SIG-M5 treated with dmso at 0.1 percent for 504 hours (cell line): ENCODE measurements at regions not wholly inside any gene's neighbourhood (a gene's known extent, or its start where the extent isn't known, plus 50 kb on each side); places are given as distances from the start of the nearest gene placed in this dataset.

Experiments
- DNase-seq: peaks from one replicate; lab custom pipeline; 2025; ENCODE audit not compliant: unreplicated experiment; lab: John Stamatoyannopoulos, UW

DNA sequence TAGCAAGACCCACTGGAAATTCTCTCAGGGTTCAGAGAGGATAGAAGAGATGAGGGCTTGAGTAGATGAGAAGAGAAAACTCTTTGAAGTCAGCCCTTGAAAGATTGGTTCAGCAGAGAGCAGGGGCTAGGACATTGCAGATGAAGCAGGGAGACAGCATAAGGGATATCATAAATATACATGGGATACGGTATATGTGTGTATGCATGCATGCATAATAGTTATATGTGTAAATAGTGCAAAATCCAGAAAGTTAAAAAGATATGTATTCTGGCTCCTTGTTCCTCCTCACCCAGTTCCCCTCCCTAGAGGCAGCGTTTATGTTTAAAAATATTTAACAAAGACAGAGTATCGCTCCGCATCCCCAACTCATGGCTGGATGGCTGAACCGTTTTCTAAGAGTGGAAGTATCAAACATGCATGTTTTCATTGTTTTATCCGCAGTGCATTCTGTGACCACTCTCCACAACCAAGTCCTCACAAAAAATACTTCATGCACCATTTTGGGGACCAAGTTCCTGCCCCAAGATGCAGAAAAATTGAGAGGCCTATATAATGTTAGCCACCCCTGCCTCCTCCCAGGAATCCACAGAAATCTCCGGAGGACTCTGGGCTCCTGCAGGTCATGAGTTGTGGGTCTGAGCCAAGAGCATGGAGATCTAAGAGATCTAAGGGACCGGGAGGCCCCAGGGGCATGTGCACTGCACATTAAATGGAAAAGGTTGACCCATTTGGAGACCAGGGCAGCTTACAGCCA lies 119.5 kb downstream of the MTX3 start:
- no peak for DNase-seq

DNA sequence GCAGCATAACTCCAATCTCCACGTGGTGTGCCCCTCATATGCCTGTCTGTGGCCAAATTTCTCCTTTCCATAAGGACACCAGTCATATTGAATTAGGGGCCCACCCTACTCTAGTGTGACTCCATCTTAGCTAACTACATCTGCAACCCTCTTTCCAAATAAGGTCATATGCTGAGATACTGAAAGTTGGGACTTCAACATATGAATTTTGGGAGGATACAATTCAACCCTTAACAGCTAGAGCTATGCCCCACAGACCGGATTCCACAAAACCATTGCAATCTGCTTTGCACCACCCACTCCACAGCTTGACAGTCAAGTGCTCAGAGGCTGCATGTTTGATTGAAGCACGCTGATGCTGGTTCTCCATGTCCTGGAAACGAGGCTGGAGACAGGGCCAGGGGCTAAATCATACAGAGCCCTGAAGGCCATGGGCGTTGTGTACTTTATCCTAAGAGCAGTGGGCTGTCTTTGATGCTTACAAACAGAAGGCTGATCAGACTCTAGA lies 122.8 kb downstream of the MTX3 start:
- no peak for DNase-seq

DNA sequence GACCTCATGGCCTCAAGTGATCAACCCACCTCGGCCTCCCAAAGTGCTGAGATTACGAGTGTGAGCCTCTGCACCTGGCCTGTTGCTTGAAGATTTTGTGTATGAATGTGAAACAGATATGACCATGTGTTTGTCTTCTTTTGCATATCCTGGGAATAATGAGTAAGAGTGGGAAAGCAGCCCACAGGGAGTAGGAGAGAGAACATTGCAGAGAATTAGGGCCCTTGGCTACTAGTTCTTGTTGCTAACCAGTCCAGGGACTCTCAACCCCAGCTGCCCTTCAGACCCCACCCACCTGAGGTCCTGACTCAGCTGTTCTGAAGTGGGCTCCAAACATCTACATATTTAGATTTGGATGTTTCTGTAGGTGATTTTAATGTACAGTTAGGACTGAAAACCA lies 125.5 kb downstream of the MTX3 start:
- no peak for DNase-seq

DNA sequence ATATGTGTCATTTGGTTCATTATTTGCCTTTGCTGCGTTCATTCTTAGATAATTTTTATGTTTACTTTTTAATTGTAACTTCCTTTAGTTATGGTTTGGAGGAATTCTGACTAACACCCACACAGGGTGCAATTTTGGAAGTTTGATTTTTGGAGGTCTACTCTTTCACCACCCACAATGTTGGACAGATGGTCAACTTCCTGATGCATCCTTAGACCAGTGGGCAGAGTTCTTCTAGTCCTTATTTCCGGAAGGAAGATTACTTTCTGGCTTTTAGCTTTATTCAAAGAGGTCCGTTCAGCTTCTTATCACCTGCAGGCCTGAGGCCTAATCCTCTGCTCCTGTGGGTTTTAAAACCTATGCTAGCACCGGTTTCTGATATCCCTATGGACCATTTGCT lies 126.7 kb downstream of the MTX3 start:
- no peak for DNase-seq

DNA sequence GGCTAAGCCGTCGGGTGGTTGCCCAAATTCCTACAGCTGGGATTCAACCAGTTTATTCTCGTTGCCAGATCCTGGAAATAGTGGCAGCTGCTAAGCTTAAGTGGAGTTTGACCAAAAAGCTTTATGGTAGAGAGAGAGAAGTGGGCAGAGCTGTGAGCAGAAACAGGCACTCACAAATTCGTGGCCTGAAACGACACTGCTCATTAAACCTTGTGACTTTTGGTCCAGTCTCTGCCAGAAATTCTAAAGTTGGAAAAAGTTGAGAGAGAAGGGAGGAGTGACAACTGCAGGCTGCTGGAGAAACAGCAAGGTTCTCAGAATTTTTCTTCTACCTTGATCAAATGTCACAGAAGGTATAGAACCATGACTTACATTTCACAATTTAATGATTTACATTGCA lies 131.5 kb downstream of the MTX3 start:
- no peak for DNase-seq

DNA sequence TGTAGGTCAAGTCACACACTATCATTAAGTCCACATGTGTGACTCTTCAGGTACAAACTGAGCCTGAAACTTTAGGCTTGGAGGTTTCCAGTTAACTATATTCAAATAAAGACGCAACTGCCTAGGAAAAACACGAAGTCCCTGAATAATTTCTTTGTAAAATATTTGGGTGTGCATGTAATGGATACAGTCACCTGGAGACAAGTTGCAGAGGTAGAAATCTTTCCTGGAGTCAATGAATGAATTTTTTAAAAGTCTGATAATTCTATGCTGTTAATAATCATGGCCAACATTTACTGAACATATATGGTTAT lies 132.7 kb downstream of the MTX3 start:
- DNase-seq, result no peak

DNA sequence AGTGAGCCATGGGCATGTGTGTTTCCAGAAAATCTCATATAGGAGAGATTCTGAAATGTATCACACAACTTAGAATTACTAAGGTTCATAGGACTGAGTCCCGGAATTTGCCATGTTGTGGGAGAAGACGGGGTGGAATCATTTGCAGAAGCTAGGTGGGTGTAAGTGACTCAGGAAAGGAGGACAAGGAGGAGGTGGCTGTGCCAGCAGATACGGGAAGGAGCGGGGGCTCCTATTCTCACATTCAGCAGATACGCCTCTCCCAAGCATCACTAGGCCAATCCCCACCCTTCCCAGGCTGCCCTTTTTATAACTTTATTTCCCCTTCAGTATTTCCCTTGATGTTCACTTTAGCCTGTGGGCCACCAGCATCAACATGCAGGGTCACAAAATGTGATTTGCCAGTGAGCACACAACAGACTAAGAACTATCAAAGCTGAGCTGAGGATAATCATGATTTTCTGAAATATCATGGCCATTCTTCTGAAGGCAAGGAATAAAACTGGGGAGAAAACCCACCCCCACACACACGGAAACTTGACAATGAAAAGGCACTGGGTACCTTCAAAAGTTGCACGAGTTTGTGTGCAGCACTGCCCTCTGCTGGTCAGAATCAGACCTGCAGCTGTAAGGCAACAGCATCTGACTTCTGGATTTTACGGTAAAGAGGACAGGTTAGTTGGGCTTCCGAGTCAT lies 133.2 kb downstream of the MTX3 start:
- peak; percentile 32 for DNase-seq

DNA sequence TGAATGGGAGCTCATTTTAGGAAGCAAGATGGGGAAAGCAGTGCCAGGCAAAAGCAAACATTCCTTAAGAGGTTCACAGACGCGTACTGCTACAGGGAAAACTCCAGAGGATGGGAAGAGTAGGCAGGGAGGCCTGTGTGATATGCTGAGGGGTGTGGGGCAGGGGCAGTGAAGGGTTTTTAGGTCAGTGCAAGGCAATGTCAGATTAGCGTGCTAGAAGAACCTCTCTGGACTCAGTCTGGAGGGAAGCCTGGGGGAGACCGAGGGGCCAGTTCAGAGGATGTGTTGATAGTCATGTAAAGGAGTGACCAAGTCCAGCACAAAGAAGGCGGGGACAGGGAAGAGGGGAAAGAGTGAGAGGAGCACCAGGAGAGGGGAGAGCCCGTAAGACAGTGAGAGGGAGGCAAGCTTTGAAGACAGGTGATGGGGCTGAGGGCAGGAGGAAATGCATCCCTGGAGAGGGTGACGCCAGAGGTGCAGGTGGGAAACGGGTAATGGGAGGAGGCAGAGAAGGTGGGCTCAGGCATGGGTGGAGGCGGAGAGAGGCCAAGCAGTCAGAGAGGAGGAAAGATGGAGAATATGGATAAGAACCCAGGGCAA lies 134.5 kb downstream of the MTX3 start:
- no peak for DNase-seq

DNA sequence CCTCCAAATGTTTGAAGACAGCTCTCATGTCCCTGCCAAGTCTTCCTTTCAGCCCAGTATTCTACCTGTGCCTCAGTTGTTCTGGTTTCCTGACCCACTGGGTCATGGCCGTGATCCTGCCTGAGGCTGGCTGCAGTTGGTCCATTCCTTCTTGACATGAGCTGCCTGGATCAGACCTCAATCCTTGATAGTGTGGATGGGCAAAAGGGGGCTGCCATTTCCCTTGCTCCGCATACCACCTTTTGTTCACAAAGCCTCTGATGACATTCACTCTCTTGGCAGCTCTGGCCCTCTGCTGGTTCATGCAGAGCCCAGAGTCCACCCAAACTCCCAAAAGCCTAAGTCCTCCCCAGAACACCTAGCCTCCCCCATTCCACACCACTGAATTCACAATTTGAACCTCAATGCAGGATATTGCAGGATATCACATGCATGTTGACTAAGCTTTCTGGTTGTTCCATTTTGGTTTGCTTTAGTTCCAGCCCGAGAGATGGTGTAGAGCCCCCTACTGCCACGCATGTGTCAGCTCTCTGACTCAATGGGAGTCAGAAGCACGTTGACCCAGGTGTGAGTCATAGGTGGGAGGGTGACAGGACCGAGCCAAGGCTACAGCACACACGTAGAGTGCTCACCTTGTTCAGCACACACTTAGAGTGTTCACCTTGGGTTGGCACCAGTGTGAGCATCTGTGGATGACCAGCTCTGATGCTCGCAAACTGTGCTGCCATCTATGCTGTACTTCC lies 137.2 kb downstream of the MTX3 start:
- no peak for DNase-seq

DNA sequence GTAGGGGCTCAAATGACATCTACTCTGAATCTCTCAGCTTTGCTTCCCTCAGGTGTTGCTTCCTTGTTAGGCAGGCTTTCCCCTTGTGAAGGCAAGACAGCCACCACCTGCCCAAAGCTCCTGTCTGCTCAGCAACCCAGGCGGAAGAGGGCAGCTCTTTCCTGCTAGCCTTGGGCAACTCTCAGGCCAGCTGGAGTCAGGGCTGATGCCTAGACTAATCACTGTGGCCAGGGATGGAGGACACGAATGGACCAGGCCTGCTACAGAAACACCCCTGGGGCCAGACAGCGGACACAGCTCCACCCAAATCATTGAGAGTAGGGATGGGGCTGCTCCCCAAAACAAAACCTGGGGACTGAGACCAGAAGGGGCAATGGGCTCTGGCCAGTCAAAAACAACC lies 138.0 kb downstream of the MTX3 start:
- DNase-seq, result no peak

DNA sequence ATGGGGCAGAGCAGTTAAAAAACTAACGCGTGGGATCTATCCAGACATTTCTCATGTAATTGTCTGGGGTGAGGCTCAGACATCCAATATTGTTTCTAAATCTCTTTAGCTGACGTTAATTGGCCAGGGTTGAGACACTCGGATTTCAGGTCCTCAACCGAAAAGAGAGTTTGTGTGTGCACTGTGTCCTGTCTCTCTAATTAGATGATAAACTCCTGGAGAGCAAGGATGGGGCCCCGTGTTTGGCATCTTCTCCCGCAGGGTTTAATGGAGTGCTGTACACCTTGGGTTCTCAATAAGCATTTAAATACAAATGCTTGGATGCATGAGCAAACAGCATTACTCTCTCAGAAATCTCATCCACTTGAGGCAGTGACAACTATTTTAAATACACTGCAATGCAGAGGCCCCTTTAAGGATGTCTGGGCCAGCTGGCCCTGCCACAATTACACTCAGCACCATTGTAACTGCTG lies 139.6 kb downstream of the MTX3 start:
- DNase-seq, result no peak

DNA sequence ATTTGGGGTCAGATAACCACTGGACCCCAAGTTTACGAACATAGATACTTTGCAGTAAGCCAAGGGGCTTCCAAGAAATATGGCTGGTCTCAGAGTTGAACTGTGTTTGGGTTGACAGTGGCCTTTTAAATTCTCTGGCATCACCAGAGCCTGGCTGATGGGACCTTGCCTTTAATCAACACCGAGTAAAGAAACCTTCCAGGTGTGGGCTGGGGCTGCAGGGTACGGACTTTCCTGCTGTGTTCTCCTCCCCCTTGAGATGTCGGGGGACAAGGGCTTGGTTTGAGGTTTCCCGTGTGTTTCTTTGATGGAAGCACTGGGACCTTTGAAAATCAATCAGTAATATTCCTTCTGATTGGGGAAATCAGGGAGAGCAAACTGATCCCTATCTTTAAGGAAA lies 140.1 kb downstream of the MTX3 start:
- no peak for DNase-seq

DNA sequence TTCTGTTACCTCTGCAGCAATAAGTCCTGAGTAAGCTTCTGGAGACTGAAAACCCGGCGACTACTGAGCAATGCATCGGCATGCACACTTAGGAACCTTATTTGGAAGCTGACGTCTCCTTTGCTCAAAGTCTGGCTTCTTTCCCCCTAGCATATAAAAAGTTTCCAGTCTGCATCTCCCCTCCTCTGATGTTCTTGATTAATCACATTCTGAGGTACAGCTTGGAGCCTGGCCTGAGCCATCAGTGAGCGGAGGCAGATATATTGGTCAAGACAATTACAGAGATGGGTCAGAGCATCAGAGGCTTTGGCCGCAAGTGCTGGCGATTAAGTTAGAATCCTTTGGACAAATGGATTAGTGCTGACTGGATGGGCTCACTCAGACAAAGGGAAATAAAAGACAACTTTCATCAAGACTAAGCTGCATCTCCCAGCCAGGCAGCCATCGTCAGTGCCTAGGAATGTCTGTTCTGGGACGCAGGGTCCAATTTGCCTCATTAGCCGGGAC lies 140.7 kb downstream of the MTX3 start:
- DNase-seq, result no peak

DNA sequence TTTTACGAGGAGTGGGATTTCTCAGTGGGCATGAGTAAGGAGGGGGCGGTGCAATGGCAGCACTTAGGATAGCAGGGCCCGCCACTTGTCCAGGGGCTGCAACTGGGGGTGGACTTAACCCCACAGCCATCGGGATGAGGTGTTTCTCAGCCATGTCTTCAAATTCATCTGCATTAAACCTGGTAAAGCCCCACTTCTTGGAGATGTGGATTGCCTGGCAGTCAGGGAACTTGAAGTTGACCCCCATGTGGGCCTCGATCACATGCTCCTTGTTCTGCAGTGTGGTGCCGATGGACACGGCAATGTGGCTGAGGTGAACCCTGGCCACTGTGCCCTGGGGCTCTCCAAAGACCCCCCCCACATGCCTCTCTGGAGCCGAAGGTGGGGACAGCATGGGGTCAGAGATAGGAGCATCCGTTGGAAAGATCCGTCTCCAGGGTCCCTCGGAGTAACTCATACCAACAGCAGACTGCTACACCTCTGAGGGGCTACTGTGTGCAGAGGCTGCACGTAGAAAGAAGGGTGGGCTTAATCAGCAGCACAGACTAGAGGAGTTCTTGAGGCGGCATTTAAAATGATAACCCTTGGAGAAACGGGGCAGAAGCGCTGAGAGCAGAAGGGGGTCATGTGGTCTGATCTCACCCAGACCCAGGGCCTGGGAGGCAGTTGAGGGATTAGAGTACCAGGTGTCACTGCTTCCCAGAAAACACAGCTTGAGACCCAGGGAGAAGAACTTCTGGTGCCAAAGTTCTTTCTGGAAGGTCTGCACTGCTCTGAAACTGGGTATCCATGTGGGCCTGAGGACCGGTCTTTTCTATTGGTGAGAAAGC lies 141.4 kb downstream of the MTX3 start:
- no peak for DNase-seq
